ENCODE measurements at regions not wholly inside any gene's neighbourhood (a gene's known extent, or its start where the extent isn't known, plus 50 kb on each side); places are given as distances from the start of the nearest gene placed in this dataset.

DNA sequence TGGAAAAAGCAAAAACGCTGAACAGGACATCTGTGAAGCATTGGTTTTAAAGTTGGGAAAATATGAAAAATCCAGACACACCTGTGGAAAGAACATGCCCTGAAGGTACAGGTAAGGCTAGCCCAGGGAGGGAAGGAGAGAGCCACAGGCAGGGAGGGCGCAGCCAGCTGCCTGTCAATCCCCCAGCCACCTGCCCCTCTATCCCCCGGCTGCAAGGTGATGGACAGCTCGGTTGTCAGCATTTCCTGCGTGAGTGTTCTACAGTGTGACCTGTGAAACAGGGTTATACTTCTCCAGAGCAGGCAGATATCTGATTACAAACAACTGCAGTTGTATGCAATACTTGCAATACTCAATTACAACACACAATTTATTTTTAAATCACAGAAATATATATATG, 358.1 kb downstream of the SMOC2 start:
- no peak for TF ChIP-seq CTCF (IDR thresholded peaks at IDR 0.05)
- no peak for TF ChIP-seq POLR2A (IDR thresholded peaks at IDR 0.05)

Measured in heart left ventricle (tissue), 13 donors.